NOMO-1 (cell line): ENCODE measurements at regions not wholly inside any gene's neighbourhood (a gene's known extent, or its start where the extent isn't known, plus 50 kb on each side); places are given as distances from the start of the nearest gene placed in this dataset.
"Not testable (repeated sequence)": the region's sequence is repeated elsewhere in the genome, so short reads cannot be mapped to it uniquely, and the experiment has no call there.

ENCODE experiments used
- DNase-seq, 2 experiments: peaks; one replicate each; lab custom pipeline; 2025; ENCODE audit not compliant: unreplicated experiment in 2 of 2; lab: John Stamatoyannopoulos, UW

DNA sequence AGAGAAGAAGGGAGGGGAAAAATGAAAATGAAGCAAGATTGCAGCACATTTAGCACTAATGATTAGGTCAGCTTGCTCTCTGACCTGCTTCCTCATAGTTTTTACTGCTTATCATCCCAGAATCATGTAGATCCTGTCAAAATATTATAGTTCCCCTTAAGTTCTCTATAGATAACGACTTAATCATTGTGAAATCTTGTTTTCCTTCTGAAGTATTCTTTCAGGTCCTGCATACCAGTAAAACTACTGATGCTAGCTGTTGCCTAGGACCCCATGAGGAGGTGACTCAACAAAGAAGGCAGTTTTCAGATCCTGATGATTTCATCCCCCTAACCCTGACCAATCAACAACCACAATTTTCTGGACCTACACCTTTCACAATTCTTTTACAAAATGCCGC, 1131.7 kb downstream of the SLITRK5 start:
- DNase-seq = no peak

DNA sequence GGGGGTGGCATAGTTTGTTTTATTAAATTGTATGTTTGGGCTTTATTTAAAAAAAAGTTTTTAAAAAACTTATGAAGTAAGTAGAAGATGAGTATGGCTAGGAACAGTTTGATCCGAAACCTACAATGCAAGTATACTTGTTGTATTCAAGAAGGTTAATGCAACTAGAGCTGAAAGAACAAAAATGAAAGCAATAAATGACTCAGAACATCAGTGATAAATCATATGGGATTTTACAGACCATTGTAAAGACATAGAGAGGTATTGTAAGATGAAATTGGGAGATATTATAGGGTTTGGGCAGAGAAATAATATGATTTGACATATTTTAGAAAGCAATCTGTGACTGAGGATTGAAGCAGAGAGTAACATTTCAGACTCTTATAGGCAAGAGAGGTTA, 1135.3 kb downstream of the SLITRK5 start:
- DNase-seq = no peak

DNA sequence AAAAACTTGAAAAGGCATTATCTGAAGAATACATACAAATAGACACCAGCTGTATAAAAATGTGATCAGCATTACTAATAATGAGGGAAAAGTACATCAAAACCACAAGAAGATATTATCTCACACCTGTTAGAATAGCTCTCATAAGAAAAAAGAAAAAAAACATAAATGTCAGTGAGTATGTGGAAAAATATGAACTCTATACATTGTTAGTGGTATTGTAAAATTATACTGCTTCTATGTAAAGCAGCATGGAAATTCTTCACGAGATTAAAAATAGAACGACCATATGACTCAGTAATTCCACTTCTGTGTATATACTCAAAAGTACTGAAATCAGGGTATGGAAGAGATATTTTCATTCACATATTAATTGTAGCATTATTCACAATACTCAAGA, 1146.4 kb downstream of the SLITRK5 start:
- no peak for DNase-seq

DNA sequence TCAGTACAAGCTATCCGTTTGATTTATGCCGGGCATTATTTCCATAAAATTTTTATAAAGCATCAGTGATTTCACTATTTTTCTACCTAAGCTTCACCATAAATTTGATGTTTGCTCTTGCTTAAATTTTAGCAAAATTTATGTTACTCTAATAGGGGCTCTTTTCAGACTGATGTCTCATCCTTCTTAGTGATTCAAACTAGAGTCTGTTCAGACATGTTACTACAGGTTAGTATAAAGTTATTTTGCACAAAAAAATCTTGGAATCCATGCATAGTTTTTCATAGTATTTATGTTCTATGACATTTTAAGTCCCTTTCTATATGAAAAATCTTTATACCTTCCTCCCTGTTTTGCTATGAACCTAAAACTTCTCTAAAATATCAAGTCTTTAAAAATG, 1151.9 kb downstream of the SLITRK5 start:
- DNase-seq = no peak

DNA sequence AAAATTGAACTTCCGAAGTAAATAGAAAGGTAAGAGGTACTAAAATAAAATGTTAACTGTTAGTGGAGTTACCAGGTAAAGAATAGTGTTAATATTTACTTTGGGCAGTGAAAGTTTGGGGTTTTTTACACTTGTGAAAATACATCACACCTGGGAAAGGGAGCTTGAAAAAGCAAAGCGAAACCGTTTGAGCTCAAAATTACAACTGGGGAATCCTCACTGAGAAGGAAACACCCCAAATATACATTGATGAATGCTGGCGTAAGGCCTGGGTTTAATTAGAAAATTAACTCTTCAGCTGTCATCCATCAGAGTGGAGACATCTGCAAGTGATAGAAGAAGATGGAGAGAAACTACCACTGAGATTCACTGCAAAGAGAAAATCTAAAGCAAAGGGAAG, 1153.0 kb downstream of the SLITRK5 start:
- no peak for DNase-seq

DNA sequence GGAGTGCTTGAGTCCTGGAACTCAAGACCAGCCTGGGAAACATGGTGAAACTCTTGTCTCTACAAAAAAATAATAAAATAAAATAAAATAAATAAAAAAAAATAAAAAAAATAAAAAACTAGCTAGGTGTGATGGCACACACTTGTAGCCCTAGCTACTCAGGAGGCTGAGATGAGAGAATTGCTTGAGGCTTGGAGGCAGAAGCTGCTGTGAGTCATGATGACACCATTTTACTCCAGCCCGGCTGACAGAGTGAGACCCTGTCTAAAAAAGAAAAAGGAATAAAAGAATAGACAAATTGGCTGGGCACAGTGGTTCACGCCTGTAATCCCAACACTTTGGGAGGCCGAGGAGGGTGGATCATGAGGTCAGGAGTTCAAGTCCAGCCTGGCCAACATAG, 1168.9 kb downstream of the SLITRK5 start:
- no peak for DNase-seq

DNA sequence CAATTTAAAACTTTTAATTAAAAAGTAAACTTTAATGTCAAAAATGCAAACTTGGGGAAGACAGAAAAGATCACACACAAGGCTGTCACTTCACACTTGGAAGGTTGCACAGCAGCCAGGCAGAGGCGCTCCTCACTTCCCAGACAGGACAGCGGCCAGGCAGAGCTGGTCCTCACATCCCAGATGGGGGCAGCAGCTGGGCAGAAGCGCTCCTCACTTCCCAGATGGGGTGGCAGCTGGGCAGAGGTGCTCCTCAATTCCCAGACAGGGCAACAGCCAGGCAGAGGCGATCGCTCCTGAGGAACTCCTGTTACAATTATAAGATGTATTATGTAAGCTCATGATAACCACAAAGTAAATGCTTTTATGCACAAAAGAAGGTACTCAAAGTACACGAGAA, 1181.1 kb downstream of the SLITRK5 start:
- DNase-seq = not testable (repeated sequence)

DNA sequence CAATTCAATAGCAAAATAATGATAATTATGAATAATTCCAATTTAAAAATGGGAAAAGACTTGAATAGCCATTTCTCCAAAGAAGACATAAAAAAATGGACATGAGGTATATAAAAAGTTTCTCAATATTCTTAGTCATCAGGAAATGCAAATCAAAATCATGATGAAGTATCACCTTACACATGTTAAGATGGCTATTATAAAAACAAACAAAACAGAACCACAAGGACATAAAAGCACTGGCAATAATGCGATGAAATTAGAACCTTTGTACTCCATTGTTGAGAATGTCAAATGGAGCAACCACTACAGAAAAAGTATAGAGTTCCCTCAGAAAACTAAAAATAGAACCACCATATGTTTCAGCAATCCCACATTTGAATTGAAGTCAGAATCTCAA, 1186.1 kb downstream of the SLITRK5 start:
- DNase-seq = no peak

DNA sequence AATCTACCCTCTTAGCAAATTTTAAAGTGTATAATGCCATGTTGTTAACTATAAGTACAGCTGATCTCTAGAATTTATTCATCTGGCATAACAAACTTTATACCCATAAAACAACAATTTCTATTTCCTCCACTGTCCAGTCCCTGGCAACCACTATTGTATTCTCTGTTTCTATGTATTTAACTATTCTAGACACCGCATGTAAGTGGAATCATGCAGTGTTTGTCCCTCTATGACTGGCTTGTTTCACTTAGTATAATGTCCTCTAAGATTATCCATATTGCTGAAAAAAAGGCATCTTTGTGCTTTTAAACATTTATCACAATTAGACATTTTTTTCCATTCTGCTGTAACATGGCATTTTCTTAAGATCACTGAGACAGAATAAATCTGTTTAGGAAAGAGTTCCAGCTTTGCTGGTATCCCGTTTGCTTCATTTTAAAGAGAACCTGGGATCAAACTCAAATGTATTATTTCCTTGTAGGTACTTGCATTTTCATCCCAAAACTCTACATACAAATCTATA, 1191.0 kb downstream of the SLITRK5 start:
- no peak for DNase-seq

DNA sequence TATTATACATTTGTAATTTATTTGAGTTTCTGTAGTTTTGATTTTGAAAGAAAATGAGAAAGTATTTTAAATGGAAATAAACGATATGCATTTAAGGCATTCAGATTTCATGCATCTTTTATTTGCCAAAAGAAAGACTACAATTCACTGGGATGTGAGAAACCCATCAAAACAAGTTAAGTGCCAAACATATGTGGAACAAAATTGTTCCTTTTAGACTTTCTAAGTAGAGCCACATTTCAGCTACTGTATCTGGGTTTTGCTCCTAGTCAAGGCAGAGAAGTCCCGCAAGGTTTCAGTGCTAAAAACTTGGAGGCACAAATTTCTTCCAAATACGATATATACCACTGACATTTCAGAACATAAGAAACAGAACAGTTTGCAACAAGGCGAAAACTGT, 1191.9 kb downstream of the SLITRK5 start:
- DNase-seq = no peak

DNA sequence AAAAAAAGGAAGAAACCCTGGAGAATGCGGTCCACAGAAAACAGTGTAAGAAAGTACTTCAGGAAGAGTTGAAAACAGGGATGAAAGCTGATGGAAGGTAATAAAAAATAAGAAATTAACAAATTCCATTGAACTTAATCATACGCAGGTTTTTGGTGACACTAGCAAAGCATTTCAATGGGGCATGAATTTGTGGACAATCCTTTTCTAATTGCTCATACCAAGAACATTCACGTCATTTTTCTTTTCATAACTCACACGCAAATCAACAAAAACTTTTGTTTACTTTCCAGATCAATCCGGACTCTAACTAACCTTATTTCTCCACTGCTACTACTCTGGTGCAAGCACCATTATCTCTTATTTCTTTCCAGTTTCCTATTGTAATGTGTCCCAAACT, 1195.0 kb downstream of the SLITRK5 start:
- DNase-seq = no peak

DNA sequence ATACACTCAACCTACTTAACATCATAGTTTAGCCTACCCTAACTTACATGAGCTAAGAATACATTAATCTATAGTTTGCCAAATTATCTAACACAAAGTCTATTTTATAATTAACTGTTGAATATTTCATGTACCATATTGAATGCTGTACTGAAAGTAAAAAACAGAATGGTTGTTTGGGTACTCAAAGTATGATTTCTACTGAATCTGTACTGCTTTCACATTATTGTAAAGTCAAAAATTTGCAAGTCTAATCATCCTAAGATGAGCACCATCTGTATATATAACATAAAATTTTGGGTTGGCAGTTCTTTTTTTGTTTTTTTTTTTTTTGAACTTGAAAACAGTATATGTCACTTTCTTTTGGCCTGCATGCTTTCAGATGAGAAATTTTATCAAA, 1212.6 kb downstream of the SLITRK5 start:
- no peak for DNase-seq

DNA sequence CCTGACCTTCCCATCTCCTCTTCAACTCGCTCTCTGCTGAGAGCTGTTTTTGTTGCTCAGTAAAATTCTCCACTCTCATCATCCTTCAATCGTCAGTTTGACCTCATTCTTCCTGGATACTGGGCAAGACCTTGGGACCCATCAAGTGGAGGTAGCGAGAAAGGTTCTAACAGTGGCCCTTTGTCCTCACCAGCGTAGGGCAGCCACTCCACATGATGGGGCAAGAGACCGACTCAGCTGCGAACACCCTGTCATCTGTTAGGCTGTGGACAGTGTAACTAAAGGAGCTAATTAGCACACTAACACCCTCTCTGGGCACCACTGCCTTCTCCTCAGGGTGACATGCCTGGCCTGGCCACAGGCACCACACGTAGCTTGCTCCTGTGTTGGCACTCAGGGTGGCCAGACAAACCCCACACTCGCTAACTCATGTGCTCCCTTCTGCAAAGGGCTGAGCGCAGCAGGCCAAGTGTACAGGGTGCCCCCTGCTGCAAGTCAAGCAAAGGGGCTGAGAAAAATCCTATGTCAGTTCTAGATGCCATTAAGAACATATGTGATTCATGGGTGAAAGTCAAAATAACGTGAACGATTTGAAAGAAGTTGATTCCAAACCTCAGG, 1216.0 kb downstream of the SLITRK5 start:
- no peak for DNase-seq

DNA sequence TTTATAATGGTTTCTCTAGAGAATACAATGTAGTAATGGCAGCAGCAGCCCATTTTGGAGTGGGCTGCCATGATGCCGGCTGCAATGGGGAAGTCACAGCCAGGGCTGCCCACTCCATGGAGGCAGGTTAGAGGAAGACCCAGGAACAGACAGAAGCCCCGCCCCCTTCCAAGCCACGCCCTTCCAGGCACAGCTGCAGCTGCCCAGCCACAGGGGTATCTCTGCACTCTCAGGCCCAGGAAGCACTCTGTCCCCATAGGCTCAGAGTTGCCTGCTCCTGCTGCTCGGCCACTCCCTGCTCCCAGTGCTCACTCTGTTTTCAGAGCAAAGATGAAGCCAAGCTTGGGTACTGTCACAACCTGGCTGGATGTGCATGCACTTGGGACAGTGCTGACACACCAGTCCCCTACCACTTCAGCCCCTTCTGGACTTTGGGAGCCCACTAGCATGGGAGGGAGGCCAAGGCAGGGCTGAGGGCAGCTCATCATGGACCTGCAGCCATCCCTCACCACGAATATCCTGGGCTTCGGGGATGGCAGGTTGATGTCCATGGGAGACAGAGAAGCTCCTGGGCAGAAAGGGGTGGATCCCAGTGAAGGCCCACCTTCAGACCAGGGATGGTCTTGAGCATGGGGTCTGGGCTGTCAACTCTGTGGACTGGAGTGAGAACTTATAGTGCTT, 1224.2 kb downstream of the SLITRK5 start:
- no peak for DNase-seq

DNA sequence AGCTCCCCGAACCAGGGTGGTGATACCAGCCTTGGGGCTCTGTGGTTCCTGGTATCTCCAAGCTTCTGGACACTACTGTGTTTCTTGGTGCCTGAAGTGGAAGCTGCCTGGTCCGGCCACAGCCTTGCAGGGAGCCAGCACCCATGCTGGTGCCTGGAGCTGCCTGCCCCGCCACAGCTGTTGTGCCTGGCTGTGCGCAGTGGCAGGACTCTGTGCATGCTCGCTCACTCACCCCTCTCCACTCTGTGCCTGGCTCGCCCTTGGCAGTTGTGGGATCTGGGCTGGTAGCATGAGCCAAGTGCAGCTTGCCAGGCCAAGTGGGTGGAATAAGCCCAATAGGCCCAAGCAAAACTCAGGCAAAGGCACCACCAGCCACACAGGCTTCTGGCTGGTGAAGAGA, 1225.3 kb downstream of the SLITRK5 start:
- DNase-seq = no peak

DNA sequence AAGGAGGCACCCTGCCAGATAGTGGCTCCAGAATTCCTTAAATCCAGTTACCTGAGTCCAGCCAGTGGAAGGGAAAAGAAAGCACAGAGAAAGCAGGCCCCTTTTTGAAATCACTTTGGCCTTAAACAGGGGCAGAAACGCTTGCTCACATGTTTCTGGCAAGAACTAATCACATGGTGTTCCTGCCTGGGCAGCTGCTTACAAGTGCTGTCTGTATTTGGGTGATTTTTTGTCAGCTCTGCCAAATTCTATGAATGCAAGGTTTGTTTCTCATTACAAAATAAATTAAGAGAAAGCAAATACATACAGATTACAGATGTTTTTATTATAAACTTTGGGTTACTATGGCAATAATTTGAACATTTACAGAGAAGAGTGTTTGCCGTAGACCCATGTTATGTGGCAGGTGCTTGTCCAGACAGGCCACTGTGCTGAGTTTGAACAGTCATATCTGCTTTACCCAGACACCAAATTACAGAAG, 1237.8 kb downstream of the SLITRK5 start:
- no peak for DNase-seq

DNA sequence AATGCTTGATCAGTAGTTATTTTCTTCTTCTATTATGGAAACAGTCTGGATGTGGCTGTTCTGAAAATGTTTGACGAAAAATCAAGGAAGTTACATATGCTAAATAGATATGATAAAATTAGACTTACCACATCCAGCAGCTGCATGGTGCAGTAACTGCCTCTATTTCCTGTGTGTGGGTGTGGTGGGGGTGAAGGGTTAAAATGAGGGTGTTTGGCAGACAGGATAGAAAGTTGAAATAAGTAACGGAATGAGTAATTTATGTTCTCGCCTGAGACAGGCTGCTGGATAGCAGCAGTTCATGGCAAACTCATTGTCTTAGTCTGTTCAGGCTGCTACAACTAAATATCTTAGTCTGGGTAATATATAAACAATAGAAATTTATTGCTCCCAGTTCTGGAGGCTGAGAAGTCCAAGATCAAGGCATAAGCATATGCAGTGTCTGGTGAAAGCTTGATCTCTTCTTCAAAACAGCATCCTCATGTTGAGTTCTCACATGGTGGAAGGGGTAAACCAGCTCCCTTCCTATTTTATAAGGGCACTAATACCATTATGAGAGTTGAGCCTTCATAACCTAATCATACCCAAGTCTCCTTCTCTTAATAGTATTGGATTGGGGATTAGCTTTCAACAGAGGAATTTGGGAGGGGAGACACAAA, 1248.9 kb downstream of the SLITRK5 start:
- DNase-seq = peak; percentile 56 to 67

DNA sequence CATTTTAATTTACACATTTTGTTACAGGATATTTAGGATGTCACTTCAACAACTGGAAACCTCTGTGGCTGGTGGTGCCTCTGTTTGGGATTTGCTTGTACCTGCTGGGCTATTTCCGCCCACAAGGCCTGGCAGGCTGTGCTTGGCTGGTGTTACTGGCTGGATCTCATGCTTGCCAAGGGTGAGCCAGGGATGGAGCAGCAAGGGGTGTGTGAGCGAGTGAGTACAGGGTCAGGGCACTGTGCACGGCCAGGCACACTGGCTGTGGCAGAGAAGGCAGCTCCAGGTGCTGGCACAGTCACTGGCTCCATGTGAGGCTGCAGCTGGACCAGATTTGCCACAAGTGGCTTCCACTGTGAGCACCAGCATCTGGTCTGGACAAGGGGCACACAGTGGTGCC, 1254.8 kb downstream of the SLITRK5 start:
- DNase-seq = no peak

DNA sequence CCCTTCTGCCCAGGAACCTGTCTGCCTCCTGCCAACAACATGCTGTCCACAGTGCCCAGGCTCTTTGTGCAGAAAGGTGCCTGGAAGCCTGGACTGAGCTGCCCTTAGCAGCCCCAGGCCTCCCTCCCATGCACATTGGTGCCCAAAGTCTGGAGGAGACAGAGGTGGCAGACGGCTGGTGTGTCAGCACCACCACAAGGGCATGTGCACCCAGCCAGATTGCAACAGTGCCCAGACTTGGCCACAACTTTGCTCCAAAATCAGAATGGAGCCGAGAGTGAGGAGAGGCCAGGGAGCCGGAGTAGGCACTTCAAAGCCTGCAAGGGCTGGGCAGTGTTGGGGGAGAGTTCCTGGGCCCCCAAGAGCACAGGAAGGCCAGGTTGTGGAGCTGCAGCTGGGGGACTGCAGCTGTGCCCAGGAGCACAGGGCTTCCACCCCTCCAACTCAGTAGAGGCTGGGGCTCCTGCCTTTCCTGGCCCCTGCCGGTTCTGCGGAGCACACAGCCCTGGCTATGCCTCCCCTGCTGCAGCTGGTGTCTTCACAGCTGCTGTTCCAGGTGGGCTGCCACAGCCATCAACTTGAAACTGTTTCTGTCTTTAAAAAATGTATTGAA, 1255.8 kb downstream of the SLITRK5 start:
- no peak for DNase-seq

DNA sequence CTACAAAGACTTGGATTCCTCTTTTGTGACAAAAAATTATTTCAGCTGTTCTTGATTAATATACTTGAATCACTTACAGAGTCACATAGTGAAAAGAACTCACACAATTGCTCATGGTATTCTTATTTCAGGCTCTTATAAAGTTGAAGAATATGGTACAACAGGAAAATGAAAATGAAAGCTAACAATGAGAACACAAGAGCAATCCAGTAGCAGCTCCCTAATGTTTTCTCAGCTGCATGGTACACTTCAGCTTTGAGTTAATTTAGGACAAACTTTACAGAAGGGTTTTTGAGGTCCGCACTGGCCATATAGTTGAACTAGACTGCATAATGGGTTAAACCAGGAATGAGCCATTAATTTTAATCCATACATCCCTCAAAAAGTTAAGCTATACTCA, 1261.8 kb downstream of the SLITRK5 start:
- DNase-seq = no peak

DNA sequence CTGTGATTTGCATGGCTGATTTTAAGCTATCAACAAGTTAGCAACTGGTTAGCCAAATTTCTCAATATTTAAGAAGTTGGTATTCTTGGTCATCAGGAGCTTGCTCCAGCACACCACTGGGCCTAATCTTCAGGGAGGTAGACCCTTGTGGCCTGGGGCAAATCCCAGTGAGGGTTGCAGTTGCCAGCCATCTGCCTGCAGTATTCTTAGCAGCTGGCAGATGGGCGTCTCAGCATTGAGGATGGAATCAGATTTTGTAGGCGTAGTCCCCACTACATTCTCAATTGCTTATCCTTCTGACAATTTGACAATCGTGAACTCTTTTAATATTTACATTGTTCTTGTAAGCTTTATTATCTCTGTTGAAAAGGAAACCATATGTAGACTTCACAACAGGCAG, 1266.2 kb downstream of the SLITRK5 start:
- no peak for DNase-seq

DNA sequence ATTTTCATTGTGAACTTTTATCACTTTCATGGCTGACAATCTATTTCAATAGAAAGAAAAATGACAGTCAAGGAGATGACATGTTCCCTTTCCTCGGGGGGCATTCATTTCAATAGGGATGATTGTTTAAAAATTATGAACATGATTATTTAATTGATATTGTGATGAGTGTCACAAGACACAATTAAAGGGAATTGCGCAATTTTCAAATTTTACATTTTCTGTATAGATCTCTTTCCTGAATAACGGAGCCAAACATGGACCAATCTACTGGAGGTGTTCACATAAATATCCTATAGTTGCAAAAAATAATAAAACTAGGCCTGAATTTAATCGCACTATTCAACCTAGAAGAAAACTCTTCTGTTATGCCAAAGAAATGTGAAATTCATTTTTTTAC, 1274.6 kb downstream of the SLITRK5 start:
- no peak for DNase-seq
